Thoracic aorta (tissue), 2 donors: ENCODE measurements at regions not wholly inside any gene's neighbourhood (a gene's known extent, or its start where the extent isn't known, plus 50 kb on each side); places are given as distances from the start of the nearest gene placed in this dataset.
"Not testable (repeated sequence)": the region's sequence is repeated elsewhere in the genome, so short reads cannot be mapped to it uniquely, and the experiment has no call there.

Source experiments
- ATAC-seq: fragments of 150-250 bp; one replicate; pipeline ENCODE4 v1.8.0; 2017; ENCODE audit warnings: low read depth; ENCODE audit not compliant: insufficient number of reproducible peaks, low FRiP score
- DNase-seq: peaks from one replicate; pipeline ENCODE4 v3.0.0-alpha.2; 2020; ENCODE audit warnings: low spot score
- H3K27ac ChIP-seq, 2 donors: fragments of 200-600 bp; sonication (generic); 1 replicate in 1 of 2; 2 replicates in 1 of 2; pipeline ENCODE4 v1.5.1; 2016; ENCODE audit warnings: mild to moderate bottlenecking in 2 of 2, moderate library complexity in 2 of 2
- H3K27me3 ChIP-seq: fragments of 200-600 bp; sonication (generic); replicated peaks from 2 replicates; pipeline ENCODE4 v1.6.0; 2016; ENCODE audit warnings: mild to moderate bottlenecking; ENCODE audit not compliant: insufficient read depth
- H3K36me3 ChIP-seq: fragments of 200-600 bp; sonication (generic); one replicate; pipeline ENCODE4 v1.5.1; 2016
- H3K4me1 ChIP-seq, 2 donors: fragments of 200-600 bp; sonication (generic); 1 replicate in 1 of 2; 2 replicates in 1 of 2; pipeline versions ENCODE4 v1.5.1 to v1.6.0; 2016; ENCODE audit warnings: low read depth in 2 of 2, mild to moderate bottlenecking in 1 of 2; ENCODE audit not compliant: control insufficient read depth in 1 of 2
- H3K4me3 ChIP-seq: fragments of 200-600 bp; sonication (generic); 2 replicates; pipeline ENCODE4 v1.5.1; 2016; ENCODE audit warnings: mild to moderate bottlenecking
- H3K9me3 ChIP-seq: fragments of 200-600 bp; sonication (generic); 2 replicates; pipeline ENCODE4 v1.5.1; 2016
- TF ChIP-seq, protein P1 (sequence below): fragments of 200-600 bp; sonication (generic); IDR thresholded peaks from one replicate; pipeline ENCODE4 v1.5.1; 2019; ENCODE audit warnings: antibody characterized with exemption

GRCh38 chr5:106780355-106780754, 890.4 kb downstream of the EFNA5 start:
- DNase-seq (no peak), ATAC-seq (no peak)
- H3K4me3 ChIP-seq: no peak overlapping the region
- TF ChIP-seq, protein P1, sequence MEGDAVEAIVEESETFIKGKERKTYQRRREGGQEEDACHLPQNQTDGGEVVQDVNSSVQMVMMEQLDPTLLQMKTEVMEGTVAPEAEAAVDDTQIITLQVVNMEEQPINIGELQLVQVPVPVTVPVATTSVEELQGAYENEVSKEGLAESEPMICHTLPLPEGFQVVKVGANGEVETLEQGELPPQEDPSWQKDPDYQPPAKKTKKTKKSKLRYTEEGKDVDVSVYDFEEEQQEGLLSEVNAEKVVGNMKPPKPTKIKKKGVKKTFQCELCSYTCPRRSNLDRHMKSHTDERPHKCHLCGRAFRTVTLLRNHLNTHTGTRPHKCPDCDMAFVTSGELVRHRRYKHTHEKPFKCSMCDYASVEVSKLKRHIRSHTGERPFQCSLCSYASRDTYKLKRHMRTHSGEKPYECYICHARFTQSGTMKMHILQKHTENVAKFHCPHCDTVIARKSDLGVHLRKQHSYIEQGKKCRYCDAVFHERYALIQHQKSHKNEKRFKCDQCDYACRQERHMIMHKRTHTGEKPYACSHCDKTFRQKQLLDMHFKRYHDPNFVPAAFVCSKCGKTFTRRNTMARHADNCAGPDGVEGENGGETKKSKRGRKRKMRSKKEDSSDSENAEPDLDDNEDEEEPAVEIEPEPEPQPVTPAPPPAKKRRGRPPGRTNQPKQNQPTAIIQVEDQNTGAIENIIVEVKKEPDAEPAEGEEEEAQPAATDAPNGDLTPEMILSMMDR: no peak
- H3K27ac ChIP-seq: no peak overlapping the region
- no peaks in the 10 kb centered on the region for H3K9me3 ChIP-seq
- H3K4me1 ChIP-seq: no peaks in the 10 kb centered on the region
- H3K36me3 ChIP-seq: no peaks in the 10 kb centered on the region
- H3K27me3 ChIP-seq: no peaks in the 10 kb centered on the region

DNA sequence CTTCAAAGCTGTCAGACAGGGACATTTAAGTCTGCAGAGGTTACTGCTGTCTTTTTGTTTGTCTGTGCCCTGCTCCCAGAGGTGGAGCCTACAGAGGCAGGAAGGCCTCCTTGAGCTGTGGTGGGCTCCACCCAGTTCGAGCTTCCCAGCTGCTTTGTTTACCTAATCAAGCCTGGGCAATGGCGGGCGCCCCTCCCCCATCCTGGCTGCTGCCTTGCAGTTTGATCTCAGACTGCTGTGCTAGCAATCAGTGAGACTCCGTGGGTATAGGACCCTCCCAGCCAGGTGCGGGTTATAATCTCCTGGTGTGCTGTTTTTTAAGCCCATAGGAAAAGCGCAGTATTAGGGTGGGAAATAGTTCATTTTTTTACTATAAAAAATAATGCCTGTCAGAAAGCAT, 894.2 kb downstream of the EFNA5 start:
- ATAC-seq, H3K9me3 ChIP-seq, H3K4me3 ChIP-seq, H3K36me3 ChIP-seq, H3K27me3 ChIP-seq, H3K27ac ChIP-seq, DNase-seq, H3K4me1 ChIP-seq: not testable (repeated sequence)

DNA sequence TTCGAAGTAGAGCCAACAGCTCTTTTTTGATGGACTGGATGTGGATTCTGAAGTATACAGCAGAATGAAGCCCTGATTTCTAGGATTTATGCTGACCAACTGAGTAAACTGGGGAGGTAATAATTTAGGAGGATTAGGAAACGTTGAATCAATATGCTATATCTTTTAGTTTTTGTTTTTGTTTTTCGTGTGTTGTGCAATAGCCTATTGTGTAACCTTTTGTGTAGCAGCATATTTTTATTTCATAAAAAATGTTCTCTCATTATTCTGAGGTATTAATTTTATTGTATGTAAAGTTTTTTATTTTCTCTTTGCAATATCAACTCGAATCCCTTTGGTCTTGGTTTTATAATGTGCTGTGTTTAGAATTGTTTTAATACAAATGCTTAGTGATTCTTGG, 902.3 kb downstream of the EFNA5 start:
- no peak for ATAC-seq
- TF ChIP-seq, protein P1: no peak
- H3K36me3 ChIP-seq: no peaks in the 10 kb centered on the region

DNA sequence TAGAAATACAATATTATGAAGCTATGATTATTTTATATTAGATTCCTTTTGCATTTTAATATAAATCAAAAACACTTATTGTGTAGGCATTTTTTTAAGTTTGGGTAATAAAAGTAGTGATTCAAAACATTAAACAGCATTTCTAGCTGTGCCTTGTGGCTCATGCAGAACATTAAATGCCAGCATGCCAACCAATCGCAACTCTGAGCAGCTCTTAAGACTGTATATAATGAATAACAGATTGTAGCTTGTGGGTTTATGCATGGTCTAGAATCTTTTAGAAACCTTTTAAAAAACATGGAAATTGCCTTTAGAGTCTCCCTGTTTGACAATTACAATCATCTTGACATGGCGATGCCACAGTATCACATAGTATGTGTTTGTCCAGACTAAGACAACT, 903.8 kb downstream of the EFNA5 start:
- Histone ChIP-seq H3K4me3 (no peak overlapping the region), H3K27ac (no peak overlapping the region), H3K4me1 (no peaks in the 10 kb centered on the region), H3K27me3 (no peaks in the 10 kb centered on the region), H3K9me3 (no peaks in the 10 kb centered on the region), H3K36me3 (no peaks in the 10 kb centered on the region)
- ATAC-seq: no peak
- TF ChIP-seq, protein P1: no peak
- no peak for DNase-seq

More for the DNA sequence above, 902.3 kb downstream of the EFNA5 start:
- DNase-seq: no peak
- Histone ChIP-seq H3K4me3 (no peak overlapping the region), H3K27ac (no peak overlapping the region), H3K9me3 (no peaks in the 10 kb centered on the region), H3K27me3 (no peaks in the 10 kb centered on the region), H3K4me1 (no peaks in the 10 kb centered on the region)

GRCh38 chr5:106759581-106759980, 911.2 kb downstream of the EFNA5 start:
- ATAC-seq (no peak), DNase-seq (no peak)
- H3K27me3 ChIP-seq: no peaks in the 10 kb centered on the region
- no peak overlapping the region for H3K4me3 ChIP-seq
- H3K4me1 ChIP-seq: no peaks in the 10 kb centered on the region
- TF ChIP-seq, protein P1: no peak
- no peaks in the 10 kb centered on the region for H3K9me3 ChIP-seq
- H3K36me3 ChIP-seq: no peaks in the 10 kb centered on the region
- H3K27ac ChIP-seq: no peak overlapping the region

DNA sequence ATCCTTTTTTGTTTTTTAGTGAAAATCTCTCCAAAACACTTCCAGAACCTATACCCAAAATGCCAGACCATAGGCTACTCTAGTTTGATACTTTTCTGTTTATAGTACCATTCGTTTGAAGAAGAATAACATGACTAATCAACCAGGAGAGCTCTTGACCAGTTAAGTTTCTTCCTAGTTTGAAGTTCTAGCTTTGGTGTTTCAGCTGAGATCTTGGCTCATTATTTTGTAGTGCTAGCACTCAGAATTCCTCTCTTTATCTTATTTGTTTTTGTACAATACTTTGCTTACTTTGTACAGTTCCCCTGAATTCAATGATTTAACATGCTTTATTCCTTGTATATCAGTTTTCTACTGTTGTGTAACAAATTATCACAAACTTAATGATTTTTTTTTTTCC, 911.6 kb downstream of the EFNA5 start:
- DNase-seq (no peak), ATAC-seq (no peak)
- no peak overlapping the region for H3K27ac ChIP-seq

More for the DNA sequence above, 911.6 kb downstream of the EFNA5 start:
- Histone ChIP-seq H3K27me3 (no peaks in the 10 kb centered on the region), H3K4me1 (no peaks in the 10 kb centered on the region), H3K36me3 (no peaks in the 10 kb centered on the region), H3K9me3 (no peaks in the 10 kb centered on the region), H3K4me3 (no peak overlapping the region)
- TF ChIP-seq, protein P1: no peak
